BLaER1 treated with 17β-estradiol and CSF1 and Interleukin-3, amounts not matched to agents 10 nM and 100 nM (cell line): ENCODE measurements at regions not wholly inside any gene's neighbourhood (a gene's known extent, or its start where the extent isn't known, plus 50 kb on each side); places are given as distances from the start of the nearest gene placed in this dataset.

Experiments
- H3K27ac ChIP-seq, 11 experiments: shearing (Covaris generic); formaldehyde crosslinking; 2 replicates each; pipeline ENCODE4 v1.8.1; 2022
- H3K27me3 ChIP-seq, 11 experiments: shearing (Covaris generic); formaldehyde crosslinking; 2 replicates each; pipeline ENCODE4 v1.8.1; 2022
- H3K36me3 ChIP-seq, 11 experiments: shearing (Covaris generic); formaldehyde crosslinking; 2 replicates each; pipeline ENCODE4 v1.8.1; 2022
- H3K4me1 ChIP-seq, 10 experiments: shearing (Covaris generic); formaldehyde crosslinking; 2 replicates each; pipeline ENCODE4 v1.8.1; 2022
- H3K4me2 ChIP-seq, 11 experiments: shearing (Covaris generic); formaldehyde crosslinking; 2 replicates each; pipeline ENCODE4 v1.8.1; 2022
- H3K4me3 ChIP-seq, 10 experiments: shearing (Covaris generic); formaldehyde crosslinking; 2 replicates each; pipeline ENCODE4 v1.8.1; 2022
- H3K9ac ChIP-seq, 11 experiments: shearing (Covaris generic); formaldehyde crosslinking; 2 replicates each; pipeline ENCODE4 v1.8.1; 2022
- H3K9me3 ChIP-seq, 11 experiments: shearing (Covaris generic); formaldehyde crosslinking; replicated peaks in 1 of 11; 2 replicates each; pipeline ENCODE4 v1.8.1; 2022
- H4K20me1 ChIP-seq, 11 experiments: shearing (Covaris generic); formaldehyde crosslinking; 2 replicates each; pipeline ENCODE4 v1.8.1; 2022
- Cebpa-rat ChIP-seq, 11 experiments: shearing (Covaris generic); IDR thresholded peaks; 2 replicates each; pipeline ENCODE4 v1.8.1; 2022

GRCh38 chr3:124248471-124249028 is 256.6 kb upstream of the ROPN1 start:
- H3K27me3 ChIP-seq: no peaks in the 10 kb centered on the region
- no peak overlapping the region for H3K9ac ChIP-seq
- no peak overlapping the region for H3K4me3 ChIP-seq
- H3K4me2 ChIP-seq: peak overlapping the region in 9 of 11 experiments; percentile 1 to 91 (median 78); a peak in 12 of 22 replicates
- H3K36me3 ChIP-seq: no peaks in the 10 kb centered on the region
- no peak for TF ChIP-seq Cebpa-rat (IDR thresholded peaks at IDR 0.05)
- H3K27ac ChIP-seq: no peak overlapping the region
- H3K4me1 ChIP-seq: peaks cover 24 to 35% (median 31%) of the 10 kb centered on the region in 10 experiments
- H3K9me3 ChIP-seq: 0 out of 22 replicates have a peak, but pooled peaks cover 0 to 6% (median 0%) of the 10 kb centered on the region in 11 experiments
- no peaks in the 10 kb centered on the region; a peak in 1 of 22 replicates for H4K20me1 ChIP-seq

GRCh38 chr3:124249038-124249437 is 257.1 kb upstream of the ROPN1 start:
- TF ChIP-seq Cebpa-rat (IDR thresholded peaks at IDR 0.05): no peak
- Histone ChIP-seq H3K27me3 (no peaks in the 10 kb centered on the region), H3K4me1 (peaks cover 24 to 35% (median 31%) of the 10 kb centered on the region in 10 experiments), H3K9me3 (0 out of 22 replicates have a peak, but pooled peaks cover 0 to 6% (median 0%) of the 10 kb centered on the region in 11 experiments), H3K4me2 (peak overlapping the region; percentile 29 to 91 (median 82); a peak in 18 of 22 replicates), H4K20me1 (no peaks in the 10 kb centered on the region; a peak in 1 of 22 replicates), H3K27ac (no peak overlapping the region), H3K36me3 (no peaks in the 10 kb centered on the region), H3K9ac (no peak overlapping the region), H3K4me3 (no peak overlapping the region)

- 0 out of 22 replicates have a peak, but pooled peaks cover 0 to 6% (median 0%) of the 10 kb centered on the region in 11 experiments for H3K9me3 ChIP-seq
- H3K27me3 ChIP-seq: no peaks in the 10 kb centered on the region
- H3K4me3 ChIP-seq: no peak overlapping the region
- peaks cover 24 to 35% (median 31%) of the 10 kb centered on the region in 10 experiments for H3K4me1 ChIP-seq
- peak overlapping the region; percentile 28 to 91 (median 82); a peak in 20 of 22 replicates for H3K4me2 ChIP-seq
- no peaks in the 10 kb centered on the region; a peak in 1 of 22 replicates for H4K20me1 ChIP-seq
- H3K27ac ChIP-seq: peak overlapping the region in 1 of 11 experiments; percentile 14; a peak in 1 of 22 replicates
- no peak for TF ChIP-seq Cebpa-rat (IDR thresholded peaks at IDR 0.05)
- no peak overlapping the region for H3K9ac ChIP-seq
- no peaks in the 10 kb centered on the region for H3K36me3 ChIP-seq
These were observed 258.1 kb upstream of the ROPN1 start for GRCh38 chr3:124250053-124250452.

DNA sequence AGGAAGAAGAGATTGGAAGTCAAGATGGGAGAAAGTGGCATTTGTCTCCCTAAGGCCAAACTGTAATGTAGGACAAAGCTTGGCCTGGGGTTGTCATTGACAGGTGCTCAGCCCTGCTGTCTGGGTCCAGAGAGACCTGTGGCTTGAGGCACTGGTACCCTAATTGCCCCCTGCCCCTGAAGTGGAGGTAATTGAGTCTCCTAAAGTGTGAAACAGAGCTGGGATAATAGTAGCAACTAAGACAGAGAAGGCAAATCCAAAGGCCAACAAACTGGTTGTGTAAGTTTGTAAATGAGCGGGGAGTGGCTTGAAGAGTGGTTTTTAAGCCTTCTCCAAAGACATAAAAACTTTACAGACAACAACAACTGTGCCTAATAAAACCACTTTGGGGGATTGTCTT is 264.2 kb upstream of the ROPN1 start:
- TF ChIP-seq Cebpa-rat (IDR thresholded peaks at IDR 0.05): no peak
- Histone ChIP-seq H3K4me3 (no peak overlapping the region), H3K4me2 (peak overlapping the region in 5 of 11 experiments; percentile 78 to 86 (median 83); a peak in 6 of 22 replicates), H3K27me3 (no peaks in the 10 kb centered on the region), H3K9ac (no peak overlapping the region), H4K20me1 (no peaks in the 10 kb centered on the region), H3K36me3 (no peaks in the 10 kb centered on the region), H3K4me1 (peaks cover 28 to 43% (median 33%) of the 10 kb centered on the region in 10 experiments), H3K27ac (no peak overlapping the region), H3K9me3 (no peaks in the 10 kb centered on the region)

DNA sequence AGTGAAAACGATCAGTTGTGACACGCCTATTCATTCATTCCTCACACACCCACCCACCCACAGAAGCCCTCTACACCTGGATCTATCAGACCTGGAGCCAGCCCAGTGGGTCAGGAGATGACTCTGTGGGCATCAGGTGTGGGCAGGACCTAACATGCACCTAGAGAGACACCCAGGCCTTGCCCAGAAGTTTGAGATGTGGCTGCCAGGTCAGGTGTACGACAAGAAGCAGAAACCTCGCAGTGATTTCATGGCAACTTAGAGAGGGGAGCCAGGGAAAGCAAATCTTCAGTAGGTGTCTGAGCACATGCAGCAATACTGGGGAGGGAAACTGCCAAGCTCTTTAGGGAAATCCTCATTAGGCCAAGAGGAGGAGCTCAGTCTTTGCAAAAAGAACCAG is 264.7 kb upstream of the ROPN1 start:
- H3K4me2 ChIP-seq: peak overlapping the region; percentile 65 to 92 (median 79); a peak in 21 of 22 replicates
- no peaks in the 10 kb centered on the region for H4K20me1 ChIP-seq
- no peaks in the 10 kb centered on the region for H3K27me3 ChIP-seq
- H3K27ac ChIP-seq: no peak overlapping the region
- H3K9me3 ChIP-seq: no peaks in the 10 kb centered on the region
- H3K4me3 ChIP-seq: no peak overlapping the region
- no peak overlapping the region for H3K9ac ChIP-seq
- H3K4me1 ChIP-seq: peaks cover 24 to 47% (median 32%) of the 10 kb centered on the region in 10 experiments
- no peak for TF ChIP-seq Cebpa-rat (IDR thresholded peaks at IDR 0.05)
- H3K36me3 ChIP-seq: no peaks in the 10 kb centered on the region

GRCh38 chr3:124257336-124257864 is 265.5 kb upstream of the ROPN1 start:
- H4K20me1 ChIP-seq: no peaks in the 10 kb centered on the region
- peak overlapping the region; percentile 65 to 92 (median 79) for H3K4me2 ChIP-seq
- peaks cover 24 to 49% (median 33%) of the 10 kb centered on the region in 10 experiments for H3K4me1 ChIP-seq
- H3K9me3 ChIP-seq: no peaks in the 10 kb centered on the region
- no peaks in the 10 kb centered on the region for H3K27me3 ChIP-seq
- H3K36me3 ChIP-seq: no peaks in the 10 kb centered on the region
- no peak for TF ChIP-seq Cebpa-rat (IDR thresholded peaks at IDR 0.05)
- peak overlapping the region in 1 of 11 experiments; percentile 42; a peak in 1 of 22 replicates for H3K9ac ChIP-seq
- no peak overlapping the region for H3K4me3 ChIP-seq
- peak overlapping the region in 4 of 11 experiments; percentile 17 to 74 (median 50); a peak in 7 of 22 replicates for H3K27ac ChIP-seq

GRCh38 chr3:124258057-124258500 is 266.2 kb upstream of the ROPN1 start:
- Histone ChIP-seq H3K4me3 (no peak overlapping the region), H4K20me1 (no peaks in the 10 kb centered on the region), H3K4me2 (peak overlapping the region; percentile 65 to 92 (median 79)), H3K4me1 (peaks cover 24 to 56% (median 40%) of the 10 kb centered on the region in 10 experiments), H3K36me3 (no peaks in the 10 kb centered on the region), H3K27ac (peak overlapping the region in 4 of 11 experiments; percentile 17 to 74 (median 50); a peak in 6 of 22 replicates), H3K9me3 (no peaks in the 10 kb centered on the region), H3K27me3 (no peaks in the 10 kb centered on the region), H3K9ac (peak overlapping the region in 2 of 11 experiments; percentile 3 to 42; a peak in 2 of 22 replicates)
- no peak for TF ChIP-seq Cebpa-rat (IDR thresholded peaks at IDR 0.05)

DNA sequence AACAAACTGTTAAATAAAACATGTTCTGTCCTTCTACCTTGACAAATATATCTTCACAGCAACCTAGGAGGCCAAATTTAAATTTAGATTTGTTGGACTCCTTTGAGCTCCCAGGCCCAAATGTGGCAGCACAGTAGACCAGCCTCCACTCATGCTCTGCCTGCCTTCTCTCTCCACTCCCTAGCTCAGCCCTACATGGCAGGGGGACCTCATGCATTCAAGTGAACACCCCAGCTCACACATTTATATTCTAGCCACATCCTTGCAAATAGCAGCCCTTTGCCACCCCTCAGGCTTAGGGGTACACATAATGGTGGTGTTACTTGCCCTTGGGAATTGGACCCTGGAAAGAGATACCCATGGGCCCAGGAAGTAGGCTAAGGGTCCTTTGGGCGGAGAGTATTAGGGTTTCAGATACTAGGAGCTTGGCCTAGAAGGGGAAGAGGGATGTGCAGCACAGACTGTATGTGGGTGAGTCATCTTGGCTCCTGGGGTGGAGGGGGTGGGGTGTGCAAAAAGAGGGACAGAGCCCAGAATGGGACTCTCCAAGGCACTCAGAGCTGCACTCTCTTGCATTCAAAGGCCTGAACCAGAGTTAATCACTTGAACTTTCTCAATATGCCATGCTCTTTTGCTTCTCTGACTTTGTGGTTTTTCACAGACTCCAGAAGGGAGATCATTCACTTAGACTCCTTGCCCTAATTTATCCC is 268.4 kb upstream of the ROPN1 start:
- Histone ChIP-seq H3K9me3 (no peaks in the 10 kb centered on the region), H3K36me3 (no peaks in the 10 kb centered on the region; a peak in 1 of 22 replicates), H3K4me2 (peak overlapping the region in 6 of 11 experiments; percentile 41 to 77 (median 71); a peak in 11 of 22 replicates), H4K20me1 (no peaks in the 10 kb centered on the region), H3K27ac (peak overlapping the region in 3 of 11 experiments; percentile 29 to 59 (median 56); a peak in 4 of 22 replicates), H3K27me3 (no peaks in the 10 kb centered on the region), H3K4me1 (peaks cover 24 to 64% (median 46%) of the 10 kb centered on the region in 10 experiments), H3K4me3 (no peak overlapping the region), H3K9ac (no peak overlapping the region)
- TF ChIP-seq Cebpa-rat (IDR thresholded peaks at IDR 0.05): no peak

GRCh38 chr3:124261306-124261705 is 269.4 kb upstream of the ROPN1 start:
- Histone ChIP-seq H3K9ac (no peak overlapping the region), H3K27me3 (no peaks in the 10 kb centered on the region), H3K36me3 (no peaks in the 10 kb centered on the region; a peak in 1 of 22 replicates), H3K4me1 (peaks cover 21 to 64% (median 46%) of the 10 kb centered on the region in 10 experiments), H3K9me3 (no peaks in the 10 kb centered on the region), H4K20me1 (no peaks in the 10 kb centered on the region), H3K4me2 (peak overlapping the region in 4 of 11 experiments; percentile 71 to 77 (median 72); a peak in 6 of 22 replicates), H3K4me3 (no peak overlapping the region), H3K27ac (peak overlapping the region in 1 of 11 experiments; percentile 59; a peak in 3 of 22 replicates)
- no peak for TF ChIP-seq Cebpa-rat (IDR thresholded peaks at IDR 0.05)
